Vagina (tissue), 2 donors: ENCODE measurements at regions not wholly inside any gene's neighbourhood (a gene's known extent, or its start where the extent isn't known, plus 50 kb on each side); places are given as distances from the start of the nearest gene placed in this dataset.

Experiments
- DNase-seq, 2 donors: peaks; one replicate each; pipeline ENCODE4 v3.0.0-alpha.2; 2017; ENCODE audit errors: extremely low spot score in 2 of 2
- H3K27ac ChIP-seq: fragments of 200-600 bp; sonication (generic); one replicate; pipeline ENCODE4 v1.5.1; 2019
- H3K27me3 ChIP-seq: fragments of 200-600 bp; sonication (generic); one replicate; pipeline ENCODE4 v1.5.1; 2019
- H3K36me3 ChIP-seq, 2 donors: fragments of 200-600 bp; sonication (generic); one replicate each; pipeline ENCODE4 v1.5.1; 2017 to 2019
- H3K4me1 ChIP-seq: fragments of 200-600 bp; sonication (generic); one replicate; pipeline ENCODE4 v1.5.1; 2019
- H3K4me3 ChIP-seq, 2 donors: fragments of 200-600 bp; sonication (generic); 1 replicate in 1 of 2; 2 replicates in 1 of 2; pipeline ENCODE4 v1.5.1; 2016 to 2019
- H3K9me3 ChIP-seq: fragments of 200-600 bp; sonication (generic); one replicate; pipeline ENCODE4 v1.5.1; 2019
- CTCF ChIP-seq, 3 experiments: fragments of 450-650 bp in 2 of 3; fragments of 200-600 bp in 1 of 3; sonication (generic) in 1 of 3; IDR thresholded peaks; one replicate each; pipeline ENCODE4 v1.5.1; 2017 to 2019; ENCODE audit warnings: antibody characterized with exemption in 3 of 3, mild to moderate bottlenecking in 2 of 3, moderate library complexity in 2 of 3
- POLR2A ChIP-seq, 2 donors: fragments of 450-650 bp; IDR thresholded peaks; one replicate each; pipeline ENCODE4 v1.6.1; 2017; ENCODE audit warnings: antibody characterized with exemption in 2 of 2, mild to moderate bottlenecking in 2 of 2, moderate library complexity in 2 of 2
- POLR2AphosphoS5 ChIP-seq, 2 donors: sonication (generic); formaldehyde crosslinking; IDR thresholded peaks; one replicate each; pipeline ENCODE4 v1.9.0; 2017; ENCODE audit warnings: antibody characterized with exemption in 2 of 2, mild to moderate bottlenecking in 2 of 2, low read depth in 1 of 2; ENCODE audit not compliant: insufficient read depth in 1 of 2
- intact Hi-C: fragments of 100-400 bp; cut with DNase I; formaldehyde crosslinking; loops from one replicate; pipeline ENCODE4 v1.15.1; 2023

DNA sequence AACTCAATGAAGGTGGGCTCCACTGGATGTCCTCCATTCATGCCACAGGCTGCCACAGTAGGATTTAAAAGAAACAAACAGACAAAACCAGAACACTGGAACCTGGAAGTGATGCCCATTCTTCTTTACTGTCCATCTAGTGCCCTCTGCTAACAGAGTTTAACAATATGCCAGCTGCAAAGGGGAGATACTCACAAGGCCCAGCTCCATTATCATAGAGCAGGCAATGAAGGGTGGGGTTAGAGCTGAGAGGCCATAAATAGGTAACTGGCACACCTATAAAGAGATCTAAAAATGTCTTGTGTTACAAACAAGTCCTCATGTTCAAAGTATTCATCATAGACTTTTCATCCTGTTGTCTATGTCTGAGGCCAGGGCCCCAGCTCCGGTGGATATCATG lies 75.6 kb downstream of the SOD2 start:
- Histone ChIP-seq H3K27ac (no peak overlapping the region), H3K9me3 (no peaks in the 10 kb centered on the region), H3K4me3 (no peak overlapping the region), H3K36me3 (peaks cover 0 to 5% of the 10 kb centered on the region in 2 donors), H3K27me3 (no peaks in the 10 kb centered on the region), H3K4me1 (no peaks in the 10 kb centered on the region)
- intact Hi-C loops: no loop called here
- no peak for TF ChIP-seq POLR2AphosphoS5 (IDR thresholded peaks at IDR 0.05; ENCODE audit: insufficient read depth in 1 of 2, low read depth in 1 of 2)
- no peak for TF ChIP-seq POLR2A (IDR thresholded peaks at IDR 0.05)
- no peak for TF ChIP-seq CTCF (IDR thresholded peaks at IDR 0.05)
- no peak for DNase-seq

GRCh38 chr6:159616456-159616855 lies 76.6 kb downstream of the SOD2 start:
- DNase-seq: no peak
- Histone ChIP-seq H3K9me3 (no peaks in the 10 kb centered on the region), H3K27me3 (no peaks in the 10 kb centered on the region), H3K4me1 (no peaks in the 10 kb centered on the region), H3K4me3 (no peak overlapping the region), H3K27ac (no peak overlapping the region), H3K36me3 (peaks cover 0 to 5% of the 10 kb centered on the region in 2 donors)
- intact Hi-C loops: no loop called here
- TF ChIP-seq POLR2AphosphoS5 (IDR thresholded peaks at IDR 0.05; ENCODE audit: insufficient read depth in 1 of 2, low read depth in 1 of 2) (no peak), POLR2A (IDR thresholded peaks at IDR 0.05) (no peak), CTCF (IDR thresholded peaks at IDR 0.05) (no peak)

DNA sequence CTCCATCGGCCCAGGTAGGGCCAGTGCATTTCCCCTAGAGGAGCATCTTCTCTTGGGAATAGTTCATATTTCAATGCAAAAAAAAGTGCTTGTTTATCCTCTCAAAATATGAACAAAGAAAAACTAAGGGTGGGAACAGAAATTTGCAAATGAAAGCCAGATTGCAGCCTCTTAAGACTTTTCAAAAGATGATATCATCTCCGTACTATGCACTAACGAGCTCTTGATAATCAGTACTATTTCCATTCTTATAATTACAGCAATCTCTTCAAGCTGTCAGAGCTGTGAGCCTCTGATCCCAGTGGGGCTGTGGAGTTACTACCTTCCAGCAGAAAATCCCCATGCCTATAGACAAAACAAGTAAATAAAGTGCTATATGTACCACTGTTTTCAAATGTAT lies 77.1 kb downstream of the SOD2 start:
- Histone ChIP-seq H3K36me3 (peaks cover 0 to 5% of the 10 kb centered on the region in 2 donors), H3K27ac (no peak overlapping the region), H3K27me3 (no peaks in the 10 kb centered on the region), H3K4me3 (no peak overlapping the region), H3K4me1 (no peaks in the 10 kb centered on the region), H3K9me3 (no peaks in the 10 kb centered on the region)
- no peak for DNase-seq
- intact Hi-C loops: no loop called here
- TF ChIP-seq POLR2AphosphoS5 (IDR thresholded peaks at IDR 0.05; ENCODE audit: insufficient read depth in 1 of 2, low read depth in 1 of 2) (no peak), CTCF (IDR thresholded peaks at IDR 0.05) (no peak), POLR2A (IDR thresholded peaks at IDR 0.05) (no peak)

- Histone ChIP-seq H3K27me3 (no peaks in the 10 kb centered on the region), H3K36me3 (no peaks in the 10 kb centered on the region), H3K27ac (no peak overlapping the region), H3K9me3 (no peaks in the 10 kb centered on the region), H3K4me1 (no peaks in the 10 kb centered on the region), H3K4me3 (no peak overlapping the region)
- intact Hi-C loops: no loop called here
- TF ChIP-seq POLR2A (IDR thresholded peaks at IDR 0.05) (no peak), POLR2AphosphoS5 (IDR thresholded peaks at IDR 0.05; ENCODE audit: insufficient read depth in 1 of 2, low read depth in 1 of 2) (no peak), CTCF (IDR thresholded peaks at IDR 0.05) (no peak)
- DNase-seq: no peak
Measured at GRCh38 chr6:159610881-159611280, 82.2 kb downstream of the SOD2 start.

GRCh38 chr6:159609652-159610178 lies 83.3 kb downstream of the SOD2 start:
- no peaks in the 10 kb centered on the region for H3K9me3 ChIP-seq
- DNase-seq: no peak

More at GRCh38 chr6:159609652-159610178, 83.3 kb downstream of the SOD2 start:
- TF ChIP-seq CTCF (IDR thresholded peaks at IDR 0.05): no peak
- no peak for TF ChIP-seq POLR2A (IDR thresholded peaks at IDR 0.05)
- TF ChIP-seq POLR2AphosphoS5 (IDR thresholded peaks at IDR 0.05; ENCODE audit: insufficient read depth in 1 of 2, low read depth in 1 of 2): no peak
- intact Hi-C loops: no loop called here
- Histone ChIP-seq H3K4me1 (no peaks in the 10 kb centered on the region), H3K27ac (no peak overlapping the region), H3K27me3 (no peaks in the 10 kb centered on the region), H3K4me3 (no peak overlapping the region), H3K36me3 (no peaks in the 10 kb centered on the region)
